ENCODE measurements at regions not wholly inside any gene's neighbourhood (a gene's known extent, or its start where the extent isn't known, plus 50 kb on each side); places are given as distances from the start of the nearest gene placed in this dataset.

DNA sequence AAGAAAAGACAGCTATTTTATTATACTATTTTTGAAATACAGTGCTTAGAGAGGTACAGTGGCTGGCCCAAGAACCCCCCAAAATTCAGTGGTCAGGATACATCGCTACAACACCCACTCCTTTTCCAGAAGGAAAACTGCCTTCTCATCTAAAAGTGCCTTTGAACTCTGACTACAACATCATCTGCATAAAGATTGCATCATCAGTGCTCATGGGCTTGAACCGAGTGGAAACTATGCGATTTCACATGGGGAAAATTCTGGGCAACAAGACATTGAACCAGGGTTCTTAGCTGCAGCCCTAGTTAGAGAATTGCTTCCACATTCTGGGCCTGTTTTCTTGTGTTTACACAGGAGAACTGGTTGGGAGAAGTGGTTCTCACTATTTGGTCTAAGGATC lies 294.6 kb upstream of the SLC14A2 start:
- no peaks in the 10 kb centered on the region for H3K36me3 ChIP-seq
- no peaks in the 10 kb centered on the region for H3K4me1 ChIP-seq (ENCODE audit: control insufficient read depth in 1 of 2, insufficient read depth in 1 of 2, low read depth in 1 of 2, low read length in 1 of 2)
- no peaks in the 10 kb centered on the region for H3K9me3 ChIP-seq
- no peak for TF ChIP-seq CTCF (IDR thresholded peaks at IDR 0.05)
- no peak overlapping the region for H3K27ac ChIP-seq
- no peaks in the 10 kb centered on the region for H3K27me3 ChIP-seq
- no peak overlapping the region for H3K4me3 ChIP-seq (ENCODE audit: low read depth in 1 of 2, low read length in 1 of 2)

DNA sequence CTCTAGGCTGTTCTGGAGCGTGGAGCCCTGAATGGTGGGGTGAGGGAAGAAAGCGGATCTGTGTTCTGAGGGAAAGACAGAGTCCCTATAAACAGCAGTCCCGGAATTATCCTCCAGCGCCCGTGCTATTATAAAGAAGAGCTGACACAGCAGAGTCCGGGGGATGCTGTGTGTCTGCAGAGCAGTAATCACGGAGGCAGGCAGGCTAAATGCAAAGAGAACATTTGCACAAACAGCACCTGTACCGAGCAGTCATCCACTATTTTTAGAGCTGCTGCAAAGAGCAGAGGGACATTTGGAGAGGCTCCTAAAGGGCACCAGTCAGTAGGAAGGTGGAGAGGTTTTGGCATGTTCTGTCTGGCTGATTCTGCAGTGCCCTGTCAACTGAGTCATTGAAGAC lies 293.8 kb upstream of the SLC14A2 start:
- Histone ChIP-seq H3K27ac (no peak overlapping the region), H3K4me1 (ENCODE audit: control insufficient read depth in 1 of 2, insufficient read depth in 1 of 2, low read depth in 1 of 2, low read length in 1 of 2) (no peaks in the 10 kb centered on the region), H3K36me3 (no peaks in the 10 kb centered on the region), H3K27me3 (no peaks in the 10 kb centered on the region), H3K4me3 (ENCODE audit: low read depth in 1 of 2, low read length in 1 of 2) (no peak overlapping the region), H3K9me3 (no peaks in the 10 kb centered on the region)
- TF ChIP-seq CTCF (IDR thresholded peaks at IDR 0.05): no peak

DNA sequence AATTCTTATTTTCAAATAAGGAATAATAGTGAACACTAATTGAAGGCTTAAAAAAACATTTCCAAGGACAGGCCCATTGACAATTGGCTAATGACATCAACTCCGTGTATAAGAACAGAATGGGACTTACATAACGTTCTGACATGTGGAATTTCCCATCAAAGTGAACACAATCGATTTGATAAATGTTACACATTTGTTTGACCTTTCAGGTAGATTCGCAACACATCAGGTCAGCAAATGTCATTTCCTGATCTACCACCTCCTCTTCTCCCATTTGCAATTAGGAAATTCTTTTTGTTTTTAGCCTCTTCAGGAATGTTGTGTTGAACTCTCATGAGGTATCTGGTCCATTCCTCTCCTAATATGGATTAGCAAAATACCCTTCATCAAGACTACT lies 292.9 kb upstream of the SLC14A2 start:
- Histone ChIP-seq H3K36me3 (no peaks in the 10 kb centered on the region), H3K4me3 (ENCODE audit: low read depth in 1 of 2, low read length in 1 of 2) (no peak overlapping the region), H3K27me3 (no peaks in the 10 kb centered on the region), H3K27ac (no peak overlapping the region), H3K9me3 (no peaks in the 10 kb centered on the region), H3K4me1 (ENCODE audit: control insufficient read depth in 1 of 2, insufficient read depth in 1 of 2, low read depth in 1 of 2, low read length in 1 of 2) (no peaks in the 10 kb centered on the region)
- no peak for TF ChIP-seq CTCF (IDR thresholded peaks at IDR 0.05)

DNA sequence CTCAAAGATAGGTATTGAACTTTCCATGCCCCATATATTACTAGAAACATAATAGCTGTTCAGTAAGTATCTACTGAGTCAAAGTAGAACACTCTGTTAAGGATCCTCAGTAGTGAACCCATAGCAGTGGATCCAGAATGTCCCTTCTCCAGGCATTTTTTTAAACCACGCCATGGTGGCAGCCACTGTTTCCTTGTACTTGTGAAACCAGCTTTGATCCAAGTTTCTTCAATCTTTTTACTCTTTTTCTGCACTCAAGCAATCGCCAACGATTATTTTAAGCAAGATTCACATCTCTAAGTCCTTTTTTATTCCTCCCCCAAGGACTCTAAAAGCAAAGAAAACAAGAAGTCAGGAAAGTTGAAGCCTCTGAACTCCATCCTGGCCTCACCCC lies 291.2 kb upstream of the SLC14A2 start:
- no peaks in the 10 kb centered on the region for H3K4me1 ChIP-seq (ENCODE audit: control insufficient read depth in 1 of 2, insufficient read depth in 1 of 2, low read depth in 1 of 2, low read length in 1 of 2)
- H3K36me3 ChIP-seq: no peaks in the 10 kb centered on the region
- no peaks in the 10 kb centered on the region for H3K27me3 ChIP-seq
- H3K4me3 ChIP-seq (ENCODE audit: low read depth in 1 of 2, low read length in 1 of 2): no peak overlapping the region
- no peaks in the 10 kb centered on the region for H3K9me3 ChIP-seq
- no peak for TF ChIP-seq CTCF (IDR thresholded peaks at IDR 0.05)
- H3K27ac ChIP-seq: no peak overlapping the region

GRCh38 chr18:45324495-45325113 lies 290.7 kb upstream of the SLC14A2 start:
- no peak for TF ChIP-seq CTCF (IDR thresholded peaks at IDR 0.05)
- no peak overlapping the region for H3K27ac ChIP-seq
- no peaks in the 10 kb centered on the region for H3K36me3 ChIP-seq
- no peaks in the 10 kb centered on the region for H3K4me1 ChIP-seq (ENCODE audit: control insufficient read depth in 1 of 2, insufficient read depth in 1 of 2, low read depth in 1 of 2, low read length in 1 of 2)
- no peaks in the 10 kb centered on the region for H3K27me3 ChIP-seq
- no peak overlapping the region for H3K4me3 ChIP-seq (ENCODE audit: low read depth in 1 of 2, low read length in 1 of 2)
- no peaks in the 10 kb centered on the region for H3K9me3 ChIP-seq

DNA sequence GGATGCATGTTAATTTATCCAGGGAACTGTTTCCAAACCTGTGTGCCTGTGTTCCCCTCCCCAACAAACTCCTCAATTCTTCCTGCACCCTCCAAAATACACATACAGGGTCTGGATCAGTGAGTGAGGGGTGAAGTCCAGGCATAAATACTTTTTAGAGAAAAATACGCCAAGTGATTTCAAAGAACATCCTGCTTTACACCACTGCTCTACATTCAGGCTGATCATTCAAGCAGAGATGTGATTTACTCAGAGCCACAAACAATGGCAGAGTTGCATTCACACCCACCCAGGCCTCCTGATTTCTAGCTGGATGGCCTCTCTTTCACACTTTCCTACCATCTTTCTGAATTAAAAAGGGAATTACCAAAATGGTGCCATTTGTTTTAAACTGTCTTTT lies 289.5 kb upstream of the SLC14A2 start:
- Histone ChIP-seq H3K4me3 (ENCODE audit: low read depth in 1 of 2, low read length in 1 of 2) (no peak overlapping the region), H3K27ac (no peak overlapping the region), H3K36me3 (no peaks in the 10 kb centered on the region), H3K9me3 (no peaks in the 10 kb centered on the region), H3K4me1 (ENCODE audit: control insufficient read depth in 1 of 2, insufficient read depth in 1 of 2, low read depth in 1 of 2, low read length in 1 of 2) (no peaks in the 10 kb centered on the region), H3K27me3 (no peaks in the 10 kb centered on the region)
- TF ChIP-seq CTCF (IDR thresholded peaks at IDR 0.05): no peak

Data from neutrophil (primary cell).